ENCODE measurements at regions not wholly inside any gene's neighbourhood (a gene's known extent, or its start where the extent isn't known, plus 50 kb on each side); places are given as distances from the start of the nearest gene placed in this dataset.

DNA sequence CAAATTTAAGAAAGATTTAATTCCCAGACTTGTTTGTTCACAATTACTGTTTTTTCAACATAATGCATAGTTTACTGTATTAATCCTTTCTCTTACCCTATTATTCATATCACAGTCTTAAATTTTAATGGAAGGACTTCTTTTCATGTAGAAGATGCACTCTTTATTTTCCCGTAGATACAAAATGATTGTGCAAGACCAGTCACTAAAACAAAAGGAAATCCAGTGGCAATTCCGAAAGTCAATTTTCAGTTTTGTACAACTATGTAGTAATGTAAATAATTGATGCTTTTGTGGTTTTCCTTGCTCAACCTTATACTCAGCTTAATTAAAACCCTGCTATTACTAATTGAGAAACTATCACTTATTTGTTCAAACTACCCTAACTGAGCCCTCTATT lies 361.5 kb upstream of the PTCHD4 start:
- H3K27ac Mint-ChIP-seq: no peak overlapping the region
- DNase-seq: no peak
- H3K4me1 Mint-ChIP-seq: no peaks in the 10 kb centered on the region
- H3K4me3 Mint-ChIP-seq: no peak overlapping the region
- H3K9me3 Mint-ChIP-seq: peaks cover 3 to 4% of the 10 kb centered on the region in 2 donors
- no peak for ATAC-seq
- H3K27me3 Mint-ChIP-seq: no peaks in the 10 kb centered on the region

DNA sequence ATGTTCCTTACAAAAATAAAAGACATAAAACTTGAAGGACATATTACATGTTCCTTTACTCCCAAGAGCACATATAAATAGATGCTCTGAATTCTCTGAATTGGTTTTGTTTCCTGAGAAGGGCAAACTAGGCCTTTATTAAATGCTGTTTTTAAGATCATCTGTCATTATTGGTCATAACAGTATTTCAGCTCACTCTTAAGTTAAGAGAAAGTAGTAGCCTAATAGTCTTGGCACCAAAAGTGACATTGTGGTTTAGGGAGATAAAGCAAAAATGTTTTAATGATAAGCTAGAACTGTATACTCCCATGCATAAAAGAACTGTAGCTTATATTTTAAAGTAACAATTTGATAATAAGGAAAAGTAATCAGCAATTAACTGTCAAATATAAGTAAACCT lies 361.1 kb upstream of the PTCHD4 start:
- ATAC-seq: no peak
- no peak for DNase-seq
- no peak overlapping the region for H3K27ac Mint-ChIP-seq
- H3K27me3 Mint-ChIP-seq: no peaks in the 10 kb centered on the region
- no peak overlapping the region for H3K4me3 Mint-ChIP-seq
- H3K4me1 Mint-ChIP-seq: no peaks in the 10 kb centered on the region
- peaks cover 0 to 8% of the 10 kb centered on the region in 2 donors for H3K9me3 Mint-ChIP-seq

DNA sequence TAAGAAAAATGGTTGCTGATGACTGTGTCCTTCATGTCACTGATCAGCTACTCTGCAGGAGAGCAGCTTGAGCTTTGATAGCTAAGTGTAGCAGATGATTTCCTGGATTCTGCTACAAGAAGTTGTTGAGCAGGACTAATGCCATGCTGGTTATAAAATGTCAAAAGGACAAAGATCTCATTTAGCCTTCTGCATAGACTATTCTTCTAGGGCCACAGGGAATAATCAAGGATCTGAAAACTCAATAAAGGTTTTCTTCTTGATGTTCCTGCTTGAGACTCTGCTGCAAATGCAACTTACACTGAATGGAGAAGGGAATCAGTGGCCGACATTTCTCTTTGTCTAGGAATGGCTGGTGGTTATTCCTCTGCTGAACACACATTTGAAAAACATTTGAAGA lies 360.3 kb upstream of the PTCHD4 start:
- Mint-ChIP-seq H3K27ac (no peak overlapping the region), H3K4me3 (no peak overlapping the region), H3K27me3 (no peaks in the 10 kb centered on the region), H3K9me3 (peaks cover 3 to 8% of the 10 kb centered on the region in 2 donors), H3K4me1 (no peaks in the 10 kb centered on the region)
- DNase-seq (no peak), ATAC-seq (no peak)

DNA sequence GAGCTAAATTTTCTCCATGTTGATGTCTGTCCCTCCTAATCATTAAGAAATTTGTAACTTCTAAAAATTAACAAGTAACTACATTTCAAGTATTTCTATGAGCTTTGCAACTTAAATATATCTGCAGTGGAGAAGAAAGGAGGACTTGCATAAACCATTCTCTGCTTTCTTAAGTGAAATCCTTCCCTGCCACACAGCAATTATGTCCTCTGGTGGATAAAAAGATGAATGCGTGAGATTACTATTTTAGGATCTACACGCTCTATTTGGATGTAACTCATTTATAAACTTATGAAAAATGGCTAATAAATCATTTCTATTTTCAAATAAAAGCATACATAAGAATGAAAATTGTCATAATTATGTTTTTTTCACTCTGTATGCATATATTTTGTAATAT lies 338.0 kb upstream of the PTCHD4 start:
- DNase-seq: no peak
- H3K4me3 Mint-ChIP-seq: no peak overlapping the region
- H3K27ac Mint-ChIP-seq: no peak overlapping the region
- H3K9me3 Mint-ChIP-seq: peaks cover 10 to 26% of the 10 kb centered on the region in 2 donors
- H3K27me3 Mint-ChIP-seq: no peaks in the 10 kb centered on the region
- H3K4me1 Mint-ChIP-seq: no peaks in the 10 kb centered on the region
- no peak for ATAC-seq

DNA sequence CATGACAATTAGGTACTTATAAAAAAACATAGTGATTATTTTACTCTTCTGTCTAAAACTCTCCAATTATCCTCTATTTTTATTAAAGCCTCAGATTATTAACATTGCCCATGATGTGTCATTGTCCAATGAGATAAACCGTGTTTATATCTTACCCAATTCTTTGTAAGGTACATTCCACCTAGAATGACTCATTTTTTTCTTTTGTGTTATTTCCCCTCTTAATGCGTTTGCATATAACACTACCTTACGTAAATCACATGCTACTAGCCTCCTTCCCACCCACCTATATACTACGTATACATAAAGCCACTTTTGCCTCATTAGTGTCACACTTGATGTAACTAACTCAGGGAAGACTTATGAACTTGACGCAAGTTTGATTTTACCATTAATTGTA lies 336.3 kb upstream of the PTCHD4 start:
- DNase-seq (no peak), ATAC-seq (no peak)
- Mint-ChIP-seq H3K4me1 (no peaks in the 10 kb centered on the region), H3K27ac (no peak overlapping the region), H3K9me3 (peaks cover 10 to 20% of the 10 kb centered on the region in 2 donors), H3K4me3 (no peak overlapping the region), H3K27me3 (no peaks in the 10 kb centered on the region)

DNA sequence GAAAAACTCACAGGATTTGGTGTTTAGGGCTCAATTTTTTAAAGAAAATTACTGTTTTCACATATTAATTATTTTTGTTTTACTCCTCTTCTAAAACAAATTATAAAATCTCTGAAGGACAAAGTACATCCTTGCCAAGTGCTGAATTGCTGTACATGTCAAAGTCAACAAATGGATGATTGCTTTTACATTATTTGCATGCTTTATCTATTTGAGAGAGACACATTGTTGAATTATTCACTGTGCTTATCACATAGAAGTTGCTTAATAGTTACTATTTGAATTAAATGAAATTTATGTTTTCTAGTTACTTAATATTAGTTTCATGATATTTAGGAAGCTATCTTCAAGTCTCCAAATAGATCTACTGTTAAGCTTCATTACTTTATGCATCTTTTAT lies 318.6 kb upstream of the PTCHD4 start:
- no peaks in the 10 kb centered on the region for H3K4me1 Mint-ChIP-seq
- no peak overlapping the region for H3K27ac Mint-ChIP-seq
- DNase-seq (no peak), ATAC-seq (no peak)
- no peaks in the 10 kb centered on the region for H3K27me3 Mint-ChIP-seq
- no peaks in the 10 kb centered on the region for H3K9me3 Mint-ChIP-seq
- H3K4me3 Mint-ChIP-seq: no peak overlapping the region

DNA sequence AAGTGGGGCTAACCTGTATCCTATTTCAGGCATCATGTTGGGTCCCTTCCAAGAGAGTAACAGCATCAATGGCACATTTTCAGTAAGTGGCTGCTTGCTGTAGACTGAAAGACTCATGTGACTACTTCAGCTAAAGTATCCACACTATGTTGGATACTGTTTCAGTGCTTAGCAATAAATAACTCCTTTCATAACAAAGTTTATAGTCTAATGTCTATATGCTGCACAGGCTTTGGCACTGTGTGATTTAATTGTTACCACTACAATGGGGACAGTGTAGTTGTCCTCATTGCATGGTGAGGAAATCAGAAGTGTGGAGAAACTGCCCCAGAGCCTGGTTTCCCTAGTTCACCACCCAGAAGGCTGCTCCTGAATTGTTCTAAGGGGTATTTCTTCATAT lies 318.0 kb upstream of the PTCHD4 start:
- Mint-ChIP-seq H3K9me3 (no peaks in the 10 kb centered on the region), H3K4me3 (no peak overlapping the region), H3K27ac (no peak overlapping the region), H3K27me3 (no peaks in the 10 kb centered on the region), H3K4me1 (no peaks in the 10 kb centered on the region)
- no peak for ATAC-seq
- no peak for DNase-seq

DNA sequence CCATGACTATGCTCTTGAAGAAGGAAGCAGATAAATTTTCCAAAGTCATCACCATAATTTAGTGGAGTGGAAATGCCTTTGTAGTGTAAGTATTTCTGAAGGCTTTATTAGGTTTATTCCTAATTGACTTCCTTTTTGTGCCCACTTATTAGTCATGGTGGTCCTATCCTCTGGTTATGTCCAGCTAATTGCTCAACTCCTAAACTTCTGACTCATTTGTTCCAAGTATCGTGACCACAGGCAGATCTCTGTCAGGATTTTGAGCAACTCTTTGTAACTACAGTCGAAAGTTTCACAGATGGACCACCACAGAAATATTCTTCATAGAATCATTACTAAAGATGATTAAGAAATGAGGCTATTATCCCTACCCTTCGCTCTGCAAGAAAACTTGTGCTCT lies 315.6 kb upstream of the PTCHD4 start:
- H3K4me1 Mint-ChIP-seq: no peaks in the 10 kb centered on the region
- H3K9me3 Mint-ChIP-seq: peaks cover 0 to 8% of the 10 kb centered on the region in 2 donors
- ATAC-seq: no peak
- H3K27ac Mint-ChIP-seq: no peak overlapping the region
- H3K4me3 Mint-ChIP-seq: no peak overlapping the region
- H3K27me3 Mint-ChIP-seq: no peaks in the 10 kb centered on the region
- no peak for DNase-seq

DNA sequence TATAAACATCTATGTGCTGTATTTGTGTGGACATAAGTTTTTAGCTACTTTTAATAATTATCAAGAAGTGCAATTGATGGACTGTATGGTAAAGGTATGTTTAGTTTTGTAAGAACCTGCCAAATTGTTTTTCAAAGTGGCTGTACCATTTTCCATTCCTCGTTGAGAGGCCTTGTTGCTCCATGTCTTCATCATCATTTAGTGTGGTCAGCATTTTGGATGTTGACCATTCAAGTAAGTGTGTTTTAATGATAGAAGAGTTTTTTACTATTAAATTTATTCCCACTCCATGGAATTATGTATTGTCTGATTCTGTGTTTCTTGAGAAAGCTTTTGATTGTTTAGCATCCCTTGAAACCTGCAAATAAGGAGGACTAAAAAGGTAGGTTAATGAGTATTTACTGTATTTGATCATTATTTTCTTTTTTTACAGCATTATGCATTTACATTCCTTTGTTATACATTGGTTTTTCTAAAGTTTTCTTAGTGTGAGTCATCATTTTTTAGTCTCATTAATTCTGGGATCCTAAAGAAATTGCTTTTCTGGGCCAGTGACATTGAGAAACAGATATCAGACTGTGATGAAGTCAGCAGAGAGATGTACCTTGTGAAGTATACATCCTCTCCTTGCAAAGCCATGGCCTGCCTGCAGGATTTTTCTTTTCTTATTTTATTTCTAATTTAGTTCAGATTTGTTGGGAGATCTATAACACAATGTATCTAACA lies 312.8 kb upstream of the PTCHD4 start:
- no peak overlapping the region for H3K27ac Mint-ChIP-seq
- H3K9me3 Mint-ChIP-seq: peaks cover 0 to 8% of the 10 kb centered on the region in 2 donors
- DNase-seq: no peak
- H3K4me3 Mint-ChIP-seq: no peak overlapping the region
- no peaks in the 10 kb centered on the region for H3K27me3 Mint-ChIP-seq
- H3K4me1 Mint-ChIP-seq: no peaks in the 10 kb centered on the region
- ATAC-seq: no peak

DNA sequence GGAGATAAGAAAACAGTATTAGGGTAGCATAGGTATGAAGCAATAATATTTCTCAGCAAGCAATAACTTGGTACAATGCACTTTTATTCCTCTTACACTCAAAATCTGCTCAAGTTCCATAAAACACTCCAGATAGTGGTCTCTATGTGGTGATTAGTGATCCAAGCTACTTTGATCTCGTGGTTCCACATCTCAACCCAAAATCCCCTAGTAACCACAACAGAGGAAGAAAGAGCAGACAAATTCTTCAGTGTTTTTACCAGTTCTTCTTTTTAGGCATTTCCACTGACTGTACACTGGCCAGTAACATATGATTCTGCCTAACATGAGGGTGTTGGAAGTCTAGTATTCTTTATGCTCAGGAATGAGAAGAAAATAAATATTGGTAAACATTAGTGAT lies 309.0 kb upstream of the PTCHD4 start:
- ATAC-seq (no peak), DNase-seq (no peak)
- Mint-ChIP-seq H3K27me3 (no peaks in the 10 kb centered on the region), H3K4me3 (no peak overlapping the region), H3K27ac (no peak overlapping the region), H3K4me1 (no peaks in the 10 kb centered on the region), H3K9me3 (peaks cover 0 to 8% of the 10 kb centered on the region in 2 donors)

DNA sequence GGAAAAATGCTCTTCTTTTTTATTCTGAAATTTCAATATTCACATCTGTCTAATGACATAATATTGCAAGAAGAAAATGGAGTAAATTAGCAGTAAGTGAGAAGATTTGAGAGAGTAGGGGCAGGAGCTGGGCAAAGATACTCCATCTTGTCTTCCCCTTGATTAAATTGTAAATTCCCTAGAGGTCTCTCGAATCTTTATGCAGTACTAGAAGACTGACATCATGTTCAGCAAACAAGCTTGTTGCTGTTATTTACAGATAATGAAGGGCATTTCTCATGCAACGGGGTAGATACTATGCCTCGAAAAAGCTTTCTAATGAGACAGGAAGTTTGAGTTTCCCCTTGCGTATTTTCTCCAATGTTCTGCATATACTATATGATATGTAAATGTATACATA lies 306.9 kb upstream of the PTCHD4 start:
- Mint-ChIP-seq H3K9me3 (peaks cover 0 to 7% of the 10 kb centered on the region in 2 donors), H3K27me3 (no peaks in the 10 kb centered on the region)
- ATAC-seq: no peak

DNA sequence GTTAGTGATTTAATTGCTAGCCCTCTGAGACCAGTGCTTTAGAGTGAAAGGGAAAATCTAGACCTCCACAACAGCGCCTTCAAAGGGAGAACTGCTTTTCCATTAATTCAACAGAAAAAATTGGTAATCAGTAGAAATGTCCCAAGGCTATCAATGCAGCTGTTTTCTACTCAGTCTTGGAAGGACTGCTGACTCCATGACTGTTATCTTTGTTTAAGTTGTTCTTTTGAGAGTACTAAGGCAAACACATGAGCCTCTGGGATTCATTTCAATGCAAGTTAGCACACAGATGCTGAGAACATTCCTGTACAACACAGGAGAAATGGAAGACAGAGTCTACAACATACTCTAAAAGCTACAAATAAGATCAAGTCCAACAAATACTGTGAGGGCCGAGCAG lies 301.7 kb upstream of the PTCHD4 start:
- no peak for DNase-seq
- H3K27ac Mint-ChIP-seq: no peak overlapping the region
- no peaks in the 10 kb centered on the region for H3K27me3 Mint-ChIP-seq
- H3K4me3 Mint-ChIP-seq: no peak overlapping the region
- ATAC-seq: no peak
- H3K4me1 Mint-ChIP-seq: no peaks in the 10 kb centered on the region
- no peaks in the 10 kb centered on the region for H3K9me3 Mint-ChIP-seq

More for the DNA sequence above, 306.9 kb upstream of the PTCHD4 start:
- DNase-seq: no peak
- Mint-ChIP-seq H3K4me1 (no peaks in the 10 kb centered on the region), H3K4me3 (no peak overlapping the region), H3K27ac (no peak overlapping the region)

DNA sequence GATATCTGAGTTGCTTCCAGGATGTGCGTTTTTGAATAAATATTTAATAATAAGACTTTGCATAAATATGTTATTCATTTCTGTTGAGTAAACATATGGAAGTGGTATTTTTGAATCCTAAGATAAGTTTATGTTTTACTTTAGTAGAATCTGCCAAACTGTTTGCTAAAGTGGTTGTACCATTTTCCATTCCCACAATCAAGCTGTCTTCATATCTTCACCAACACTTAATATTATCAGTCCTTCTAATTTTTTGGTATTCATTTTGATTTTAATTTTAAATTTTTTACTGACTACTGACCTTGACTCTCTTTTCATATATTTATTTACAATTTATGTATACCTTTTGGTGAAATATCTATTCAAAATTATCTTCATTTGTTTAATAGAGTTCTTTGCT lies 293.9 kb upstream of the PTCHD4 start:
- Mint-ChIP-seq H3K27ac (no peak overlapping the region), H3K27me3 (no peaks in the 10 kb centered on the region), H3K9me3 (peaks cover 10 to 13% of the 10 kb centered on the region in 2 donors), H3K4me3 (no peak overlapping the region), H3K4me1 (no peaks in the 10 kb centered on the region)
- ATAC-seq: no peak
- DNase-seq: no peak

DNA sequence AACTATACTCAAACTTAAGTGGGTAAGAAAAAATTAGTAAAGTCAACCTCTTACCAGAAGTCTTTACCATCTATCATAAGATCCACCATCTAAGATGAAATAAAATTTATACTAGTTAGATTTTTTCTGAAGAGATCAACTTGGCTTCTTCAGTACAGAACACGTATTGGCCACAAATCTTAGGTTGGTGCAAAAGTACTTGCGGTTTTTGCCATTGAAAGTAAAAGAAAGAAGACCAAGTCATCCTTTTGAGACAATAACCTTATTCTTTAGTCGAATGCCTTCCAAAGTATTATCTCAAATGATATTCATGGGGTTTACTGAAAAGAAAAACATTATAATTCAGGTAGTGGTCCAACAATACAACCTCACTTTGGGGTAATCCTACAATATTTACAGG lies 292.6 kb upstream of the PTCHD4 start:
- Mint-ChIP-seq H3K4me1 (no peaks in the 10 kb centered on the region), H3K9me3 (peaks cover 11 to 16% of the 10 kb centered on the region in 2 donors), H3K27me3 (no peaks in the 10 kb centered on the region), H3K4me3 (no peak overlapping the region), H3K27ac (no peak overlapping the region)
- DNase-seq: no peak
- no peak for ATAC-seq

DNA sequence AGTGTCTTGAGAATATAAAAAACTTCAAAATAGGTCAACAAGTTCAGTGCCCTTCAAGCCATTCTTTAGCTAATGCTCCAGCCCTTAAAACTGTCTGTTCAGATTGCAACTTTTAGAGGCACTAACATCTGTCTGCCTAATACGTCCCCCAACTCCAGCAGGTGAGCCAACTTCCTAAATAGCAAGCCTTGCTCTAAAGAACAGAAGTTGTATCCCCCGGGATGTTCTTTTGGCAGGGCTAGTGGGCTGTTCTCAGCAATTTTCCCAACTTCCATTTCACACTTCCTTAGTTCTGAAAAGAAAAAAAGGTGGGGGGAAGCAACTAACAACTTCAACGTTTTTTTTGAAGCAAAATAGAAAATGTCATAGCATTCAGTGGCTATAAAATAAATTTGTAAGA lies 290.0 kb upstream of the PTCHD4 start:
- Mint-ChIP-seq H3K9me3 (peaks cover 11 to 16% of the 10 kb centered on the region in 2 donors), H3K27me3 (no peaks in the 10 kb centered on the region), H3K4me1 (no peaks in the 10 kb centered on the region), H3K27ac (no peak overlapping the region), H3K4me3 (no peak overlapping the region)
- DNase-seq (no peak), ATAC-seq (no peak)

DNA sequence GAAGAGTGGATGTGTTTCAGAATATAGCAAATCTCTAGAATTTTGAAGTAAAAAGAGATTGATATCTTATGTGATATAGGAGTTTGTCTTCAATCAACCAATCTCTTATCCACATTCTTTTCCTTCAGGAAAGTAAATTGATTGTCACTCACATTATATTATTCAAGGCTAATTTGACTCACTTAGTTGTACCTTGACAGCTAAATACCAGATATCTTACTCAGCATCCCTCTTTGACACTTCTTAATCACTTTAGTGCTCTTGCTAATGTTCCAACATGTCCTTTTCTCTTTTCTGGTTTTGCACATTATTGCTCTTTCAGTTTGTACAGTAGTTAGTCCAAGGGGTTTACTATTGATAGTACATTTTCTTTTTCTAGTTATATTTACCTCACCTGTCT lies 286.9 kb upstream of the PTCHD4 start:
- DNase-seq (no peak), ATAC-seq (no peak)
- H3K27me3 Mint-ChIP-seq: no peaks in the 10 kb centered on the region
- peaks cover 14 to 15% of the 10 kb centered on the region in 2 donors for H3K9me3 Mint-ChIP-seq
- no peak overlapping the region for H3K27ac Mint-ChIP-seq
- no peak overlapping the region for H3K4me3 Mint-ChIP-seq
- no peaks in the 10 kb centered on the region for H3K4me1 Mint-ChIP-seq
